Panc1 (cell line): ENCODE measurements at regions not wholly inside any gene's neighbourhood (a gene's known extent, or its start where the extent isn't known, plus 50 kb on each side); places are given as distances from the start of the nearest gene placed in this dataset.

Experiments
- CTCF ChIP-seq: fragments of 450-650 bp; IDR thresholded peaks from 2 replicates; pipeline ENCODE4 v1.5.1; 2017; ENCODE audit warnings: mild to moderate bottlenecking
- SIN3A ChIP-seq: IDR thresholded peaks from 2 replicates; pipeline ENCODE4 v1.6.1; 2012; ENCODE audit warnings: low read depth, mild to moderate bottlenecking, low read length, moderate library complexity, borderline replicate concordance; ENCODE audit not compliant: insufficient read depth

- TF ChIP-seq CTCF = no peak
- TF ChIP-seq SIN3A = no peak
These were observed 118.3 kb downstream of the KCNF1 start for GRCh38 chr2:11030036-11030435.
